ENCODE measurements at regions not wholly inside any gene's neighbourhood (a gene's known extent, or its start where the extent isn't known, plus 50 kb on each side); places are given as distances from the start of the nearest gene placed in this dataset.

GRCh38 chr4:128604840-128605239 lies 204.7 kb upstream of the JADE1 start (continued):
- TF ChIP-seq TEAD4 (IDR thresholded peaks at IDR 0.05; ENCODE audit: low read length) (peak; percentile 35; the same call in 1 of the 2 replicates), TEAD4 (CRISPR knock-in tag; IDR thresholded peaks at IDR 0.05; ENCODE audit: borderline replicate concordance) (no peak), ZNF175 (CRISPR knock-in tag; IDR thresholded peaks at IDR 0.05; ENCODE audit: low read depth) (no peak), ZNF589 (CRISPR knock-in tag; IDR thresholded peaks at IDR 0.05; ENCODE audit: low read depth) (peak; percentile 58), PBX2 (CRISPR knock-in tag; IDR thresholded peaks at IDR 0.05; ENCODE audit: low read depth) (no peak), PBX2 (tag; conservative IDR thresholded peaks at IDR 0.05; ENCODE audit: low read depth) (no peak), DPF2 (IDR thresholded peaks at IDR 0.05) (peak; percentile 53; the same call in 1 of the 2 replicates), CTCFL (IDR thresholded peaks at IDR 0.05; ENCODE audit: borderline replicate concordance, insufficient read depth, low read depth, low read length, poor library complexity, severe bottlenecking) (no peak), ATF7 (IDR thresholded peaks at IDR 0.05) (peak; percentile 81), MTA2 (IDR thresholded peaks at IDR 0.05; ENCODE audit: low read depth) (no peak)
